DND-41 (cell line): ENCODE measurements at regions not wholly inside any gene's neighbourhood (a gene's known extent, or its start where the extent isn't known, plus 50 kb on each side); places are given as distances from the start of the nearest gene placed in this dataset.

Experiments used
- EZH2 ChIP-seq: IDR thresholded peaks from 3 replicates; pipeline ENCODE4 v1.6.1; 2012; ENCODE audit warnings: borderline replicate concordance, low read depth, mild to moderate bottlenecking, moderate library complexity, low read length, inconsistent platforms; ENCODE audit not compliant: severe bottlenecking
- TF ChIP-seq, protein P1 (sequence below): IDR thresholded peaks from 2 replicates; pipeline ENCODE4 v1.5.1; 2012; ENCODE audit warnings: borderline replicate concordance, low read length, moderate library complexity, mild to moderate bottlenecking; ENCODE audit not compliant: poor library complexity, severe bottlenecking; ENCODE audit errors: extremely low read depth

DNA sequence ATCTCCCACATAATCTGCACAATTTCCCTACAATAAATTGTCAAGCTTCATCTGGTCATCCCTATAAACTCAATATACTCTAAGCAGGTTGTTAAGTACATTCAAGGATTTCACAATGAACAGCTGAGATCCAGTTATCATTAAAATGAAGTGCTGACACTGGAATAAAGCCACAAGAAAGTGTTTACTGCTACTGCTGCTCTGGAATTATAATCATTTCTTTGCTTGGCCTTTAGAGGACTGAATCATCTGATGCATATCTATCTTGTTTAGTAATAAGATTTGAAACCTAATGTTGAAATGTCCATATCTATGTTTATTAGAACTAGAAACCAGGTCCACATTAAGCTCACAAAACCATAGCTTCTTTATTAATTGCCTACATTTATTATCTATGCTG is 338.6 kb upstream of the ZFP42 start:
- TF ChIP-seq, protein P1, sequence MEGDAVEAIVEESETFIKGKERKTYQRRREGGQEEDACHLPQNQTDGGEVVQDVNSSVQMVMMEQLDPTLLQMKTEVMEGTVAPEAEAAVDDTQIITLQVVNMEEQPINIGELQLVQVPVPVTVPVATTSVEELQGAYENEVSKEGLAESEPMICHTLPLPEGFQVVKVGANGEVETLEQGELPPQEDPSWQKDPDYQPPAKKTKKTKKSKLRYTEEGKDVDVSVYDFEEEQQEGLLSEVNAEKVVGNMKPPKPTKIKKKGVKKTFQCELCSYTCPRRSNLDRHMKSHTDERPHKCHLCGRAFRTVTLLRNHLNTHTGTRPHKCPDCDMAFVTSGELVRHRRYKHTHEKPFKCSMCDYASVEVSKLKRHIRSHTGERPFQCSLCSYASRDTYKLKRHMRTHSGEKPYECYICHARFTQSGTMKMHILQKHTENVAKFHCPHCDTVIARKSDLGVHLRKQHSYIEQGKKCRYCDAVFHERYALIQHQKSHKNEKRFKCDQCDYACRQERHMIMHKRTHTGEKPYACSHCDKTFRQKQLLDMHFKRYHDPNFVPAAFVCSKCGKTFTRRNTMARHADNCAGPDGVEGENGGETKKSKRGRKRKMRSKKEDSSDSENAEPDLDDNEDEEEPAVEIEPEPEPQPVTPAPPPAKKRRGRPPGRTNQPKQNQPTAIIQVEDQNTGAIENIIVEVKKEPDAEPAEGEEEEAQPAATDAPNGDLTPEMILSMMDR = no peak
- TF ChIP-seq EZH2 = no peak
